ENCODE measurements at regions not wholly inside any gene's neighbourhood (a gene's known extent, or its start where the extent isn't known, plus 50 kb on each side); places are given as distances from the start of the nearest gene placed in this dataset.

DNA sequence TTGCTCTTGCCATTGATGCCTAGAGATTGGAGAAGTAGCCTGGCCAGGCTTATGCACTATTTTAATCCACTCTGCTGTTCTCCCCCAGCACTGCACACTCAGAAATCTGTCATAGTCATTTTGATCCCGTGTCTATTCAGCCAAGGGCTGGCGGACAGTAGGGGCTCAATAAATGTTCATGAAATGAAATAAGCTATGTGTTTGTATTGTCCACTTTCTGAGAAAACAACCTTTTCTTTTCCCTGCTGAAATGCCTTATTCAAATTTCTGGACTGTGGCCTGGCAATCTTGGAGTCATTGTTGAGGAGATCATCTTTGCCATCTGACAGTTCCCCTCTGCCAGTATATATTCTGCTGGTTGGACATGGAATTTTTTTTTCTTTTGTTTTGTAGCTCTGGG is 550.4 kb upstream of the MAP3K7 start:
- no peak for DNase-seq (ENCODE audit: low read depth in 3 of 3)

DNA sequence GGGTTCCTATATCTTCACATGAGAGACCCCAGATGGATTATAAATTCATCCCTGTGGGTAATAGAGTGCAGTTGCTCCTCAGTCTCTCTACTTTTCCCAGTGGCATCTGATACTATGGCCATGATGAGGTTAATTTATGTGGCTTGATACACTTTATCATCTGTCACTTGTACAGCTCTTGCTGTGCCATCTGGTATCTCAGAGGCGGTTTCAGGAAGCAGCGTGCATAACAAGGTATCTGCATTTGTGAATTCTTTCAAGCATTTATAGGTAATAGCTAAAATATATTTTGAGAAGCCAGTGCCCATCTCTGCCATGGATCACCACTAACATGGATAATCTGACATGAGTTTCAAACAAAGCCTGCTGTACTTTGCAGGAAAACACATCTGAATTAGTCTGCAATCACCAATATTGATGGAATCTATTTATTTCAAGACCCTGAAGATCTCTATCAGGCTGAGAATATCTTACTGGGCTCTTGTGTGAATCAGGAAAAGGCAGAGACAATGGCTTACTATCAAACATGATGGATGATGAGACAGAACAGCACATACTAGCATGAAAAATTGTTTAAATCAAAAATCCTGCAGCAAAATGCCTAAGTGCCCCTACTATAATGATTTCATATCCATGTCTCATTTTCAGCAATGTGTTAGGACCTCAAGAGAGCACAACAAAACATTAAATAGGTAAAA is 548.7 kb upstream of the MAP3K7 start:
- DNase-seq (ENCODE audit: low read depth in 3 of 3), result no peak

DNA sequence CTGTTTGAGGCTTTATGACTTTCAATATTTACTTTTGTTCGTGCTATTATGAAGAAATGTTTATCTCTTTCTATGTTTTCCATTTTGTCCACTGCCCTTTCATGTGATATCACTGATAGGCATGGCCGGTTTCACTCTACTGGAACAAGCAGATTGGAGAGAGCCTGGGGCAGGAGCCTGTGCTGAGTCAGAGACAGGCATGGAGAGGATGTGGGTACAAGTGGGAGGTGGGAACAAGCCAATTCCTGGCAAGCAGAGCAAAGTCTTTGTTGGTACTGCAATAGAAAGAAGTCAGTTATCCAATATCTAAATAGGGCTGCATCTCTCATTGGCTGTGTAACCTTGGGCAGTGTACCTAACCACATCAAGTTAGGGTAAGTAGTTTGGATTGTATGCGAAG is 545.6 kb upstream of the MAP3K7 start:
- no peak for DNase-seq (ENCODE audit: low read depth in 3 of 3)

DNA sequence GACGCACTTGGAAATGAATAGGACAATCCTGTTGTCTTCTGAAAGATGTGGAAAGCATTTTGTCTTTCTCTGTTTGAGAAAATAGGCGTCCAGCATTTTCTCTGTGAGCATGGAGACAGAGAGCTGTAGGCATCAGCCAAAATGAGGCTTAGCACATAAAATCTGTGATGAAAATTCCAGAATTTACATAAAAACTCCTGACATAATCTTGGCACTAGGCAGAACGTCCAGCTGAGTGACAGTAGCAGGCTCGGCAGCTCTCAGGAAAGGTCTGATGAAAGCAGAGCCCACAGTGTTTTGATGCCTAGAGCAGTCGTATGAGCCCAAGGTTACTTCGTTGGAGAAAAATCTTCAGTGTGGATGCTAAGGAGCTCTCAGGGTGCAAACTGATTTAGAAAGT is 543.3 kb upstream of the MAP3K7 start:
- no peak for DNase-seq (ENCODE audit: low read depth in 3 of 3)

DNA sequence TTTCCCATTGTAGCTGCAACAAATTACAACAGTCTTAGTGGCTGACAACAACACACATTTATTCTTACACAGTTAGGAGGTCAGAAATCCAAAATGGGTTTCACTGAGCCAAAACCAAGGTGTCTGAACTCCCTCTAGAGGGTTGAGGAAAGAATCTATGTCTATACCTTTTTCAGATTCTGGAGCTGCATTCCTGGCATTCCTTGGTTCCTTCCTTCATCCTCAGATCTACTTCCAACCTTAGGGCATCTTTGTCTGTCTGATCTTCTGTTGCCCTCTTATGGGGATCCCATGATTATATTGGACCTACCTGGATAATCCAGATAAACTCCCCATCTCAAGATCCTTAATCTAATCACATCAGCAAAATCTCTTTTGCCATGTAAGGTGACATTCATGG is 540.9 kb upstream of the MAP3K7 start:
- DNase-seq (ENCODE audit: low read depth in 3 of 3), result no peak

DNA sequence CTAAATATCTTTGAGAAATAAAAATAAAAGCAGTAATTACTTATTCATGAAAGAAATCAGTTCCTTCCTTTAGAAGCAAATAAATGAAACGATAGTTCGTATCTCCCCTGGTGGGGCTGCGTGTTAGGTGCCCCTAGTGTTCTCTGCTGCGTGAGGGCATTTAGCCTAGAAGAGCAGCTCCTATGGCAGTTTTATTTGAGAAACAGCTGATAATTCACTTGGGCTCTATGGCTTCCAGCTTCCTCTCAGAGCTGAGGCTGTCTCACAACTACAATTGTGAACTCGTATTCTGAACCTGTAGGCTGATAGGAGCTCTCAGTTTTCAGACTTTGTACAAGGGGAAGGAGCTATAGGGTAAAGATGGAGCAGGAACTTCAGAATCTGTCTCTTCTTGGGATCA is 540.0 kb upstream of the MAP3K7 start:
- DNase-seq (ENCODE audit: low read depth in 3 of 3), result no peak

DNA sequence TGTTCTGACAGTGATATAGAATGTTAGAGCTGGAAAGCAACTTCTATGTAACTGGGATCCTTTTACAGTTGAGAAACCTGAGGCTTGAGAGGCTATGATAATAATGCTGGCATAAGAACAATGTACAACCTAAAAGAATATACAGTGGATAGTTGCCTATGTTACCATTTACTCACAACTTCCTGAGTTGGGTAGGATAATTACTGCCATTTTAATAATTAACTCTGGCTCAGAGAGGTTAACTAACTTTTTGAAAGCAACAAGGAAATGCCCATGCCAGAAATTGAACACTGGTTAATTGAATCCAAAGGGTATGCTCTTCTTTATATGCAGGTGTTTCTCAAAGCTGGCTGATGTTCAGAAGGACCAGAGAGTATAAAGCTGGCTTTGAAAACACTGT is 530.7 kb upstream of the MAP3K7 start:
- DNase-seq (ENCODE audit: low read depth in 3 of 3), result no peak

DNA sequence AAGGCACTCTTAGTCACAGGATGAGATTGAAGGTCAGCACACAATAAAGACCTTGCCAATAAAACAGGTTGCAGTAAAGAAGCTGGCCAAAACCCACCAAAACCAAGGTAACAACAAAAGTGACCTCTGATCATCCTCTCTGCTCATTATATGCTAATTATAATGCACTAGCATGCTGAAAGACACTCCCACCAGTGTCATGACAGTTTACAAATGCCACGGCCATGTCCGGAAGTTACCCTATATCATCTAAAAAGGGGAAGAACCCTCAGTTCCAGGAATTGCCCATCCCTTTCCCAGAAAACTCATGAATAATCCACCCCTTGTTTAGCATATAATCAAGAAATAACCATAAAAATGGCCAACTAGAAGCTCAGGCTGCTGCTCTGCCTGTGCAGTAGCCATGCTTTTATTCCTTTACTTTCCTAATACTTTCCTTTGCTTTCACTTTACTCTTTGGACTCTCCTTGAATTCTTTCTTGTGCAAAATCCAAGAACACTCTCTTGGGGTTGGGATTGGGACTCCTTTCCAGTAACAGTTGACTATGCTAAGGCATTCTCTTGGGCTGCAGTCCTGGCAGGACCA is 527.3 kb upstream of the MAP3K7 start:
- no peak for DNase-seq (ENCODE audit: low read depth in 3 of 3)

DNA sequence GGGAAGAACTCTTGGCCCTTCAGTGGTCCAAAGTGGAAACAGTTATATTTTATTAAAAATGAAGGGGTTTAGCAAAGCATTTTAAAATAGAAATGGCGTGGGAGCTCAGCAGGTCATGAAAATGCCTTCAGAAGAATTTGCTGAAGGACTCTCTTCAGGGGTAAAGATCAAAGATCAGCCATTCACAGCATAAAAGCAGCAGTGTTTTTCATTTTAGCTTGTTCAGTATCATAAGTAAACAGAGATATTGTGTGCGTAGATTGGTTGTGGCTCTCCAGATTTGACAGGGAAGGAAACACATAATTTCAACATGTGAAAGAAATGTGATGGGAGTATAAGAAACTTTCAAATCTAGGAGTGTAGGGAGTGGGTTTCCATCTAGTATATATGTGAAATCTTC is 519.2 kb upstream of the MAP3K7 start:
- no peak for DNase-seq (ENCODE audit: low read depth in 3 of 3)

DNA sequence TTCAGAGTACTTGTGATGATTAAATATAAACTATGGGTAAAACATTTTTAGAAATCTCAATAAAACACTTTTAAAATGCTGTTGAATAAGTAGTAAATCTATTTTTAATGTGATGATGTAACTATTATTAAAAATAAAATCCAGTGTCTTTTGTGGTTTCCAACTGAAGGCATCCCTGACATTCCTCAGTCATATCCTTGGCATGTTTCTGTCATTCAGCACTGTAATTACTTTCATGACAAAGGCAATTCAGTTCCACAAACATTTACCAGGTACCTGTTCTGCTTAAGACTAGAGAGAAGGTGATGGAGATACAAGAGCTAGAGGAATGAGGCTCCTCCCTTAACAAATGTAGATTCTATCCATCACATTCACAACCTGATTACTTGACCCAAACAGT is 518.7 kb upstream of the MAP3K7 start:
- DNase-seq (ENCODE audit: low read depth in 3 of 3), result no peak

DNA sequence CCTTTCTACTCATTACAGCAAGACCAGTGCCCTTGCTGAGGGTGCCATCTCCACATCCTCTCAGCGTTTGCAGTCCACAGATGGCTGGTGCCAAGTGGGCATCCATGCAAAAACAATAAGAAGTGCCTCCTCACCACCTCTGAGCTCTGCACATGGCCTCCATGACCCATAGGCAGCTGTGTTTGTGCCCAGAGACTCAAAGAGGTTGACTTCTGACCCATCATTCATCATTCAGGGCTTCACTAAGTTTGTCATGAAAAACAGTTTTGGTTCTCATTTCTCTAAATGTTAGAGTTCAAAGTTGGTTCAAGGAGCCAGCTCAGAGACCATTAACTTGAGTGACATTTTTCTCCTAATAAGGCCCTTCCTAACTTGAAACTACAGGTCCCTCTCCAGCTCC is 512.6 kb upstream of the MAP3K7 start:
- DNase-seq (ENCODE audit: low read depth in 3 of 3), result no peak

DNA sequence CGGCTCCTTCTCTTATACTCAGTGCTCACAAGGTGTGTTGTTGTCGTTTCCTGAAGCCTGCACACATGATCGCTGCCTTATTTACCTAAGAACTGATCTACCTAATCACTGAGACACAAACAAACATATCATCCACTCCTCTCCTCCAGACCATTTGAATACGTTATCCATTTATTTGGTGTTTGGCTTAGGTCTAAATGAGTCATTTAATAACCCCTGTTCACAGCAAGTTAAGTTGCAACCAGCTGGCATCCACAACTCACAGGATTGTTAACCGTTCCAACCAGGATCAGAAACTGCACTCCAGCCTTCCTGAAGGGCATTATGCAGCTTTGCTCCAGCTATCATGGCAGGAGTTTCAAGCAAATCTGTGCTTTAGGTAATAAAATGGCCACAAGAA is 511.1 kb upstream of the MAP3K7 start:
- no peak for DNase-seq (ENCODE audit: low read depth in 3 of 3)

DNA sequence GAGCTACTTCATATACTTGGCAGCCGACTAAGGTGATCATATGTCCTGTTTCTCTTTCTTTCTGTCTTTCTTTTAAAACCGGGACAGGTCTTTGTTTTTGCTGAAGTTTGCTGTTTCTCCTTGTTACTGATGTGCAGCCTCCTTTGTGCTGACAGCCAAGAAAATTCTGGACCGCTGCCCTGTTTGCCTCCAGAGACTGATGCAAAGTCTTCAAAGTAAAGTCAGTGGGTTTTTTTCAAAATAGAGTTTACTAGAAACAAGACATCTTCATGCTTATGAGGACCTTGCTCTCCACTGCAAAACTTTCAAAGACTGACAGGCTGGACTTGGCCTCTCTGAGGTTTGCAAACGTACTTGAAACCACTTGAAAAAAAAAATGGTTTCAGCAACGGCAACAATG is 510.5 kb upstream of the MAP3K7 start:
- no peak for DNase-seq (ENCODE audit: low read depth in 3 of 3)

DNA sequence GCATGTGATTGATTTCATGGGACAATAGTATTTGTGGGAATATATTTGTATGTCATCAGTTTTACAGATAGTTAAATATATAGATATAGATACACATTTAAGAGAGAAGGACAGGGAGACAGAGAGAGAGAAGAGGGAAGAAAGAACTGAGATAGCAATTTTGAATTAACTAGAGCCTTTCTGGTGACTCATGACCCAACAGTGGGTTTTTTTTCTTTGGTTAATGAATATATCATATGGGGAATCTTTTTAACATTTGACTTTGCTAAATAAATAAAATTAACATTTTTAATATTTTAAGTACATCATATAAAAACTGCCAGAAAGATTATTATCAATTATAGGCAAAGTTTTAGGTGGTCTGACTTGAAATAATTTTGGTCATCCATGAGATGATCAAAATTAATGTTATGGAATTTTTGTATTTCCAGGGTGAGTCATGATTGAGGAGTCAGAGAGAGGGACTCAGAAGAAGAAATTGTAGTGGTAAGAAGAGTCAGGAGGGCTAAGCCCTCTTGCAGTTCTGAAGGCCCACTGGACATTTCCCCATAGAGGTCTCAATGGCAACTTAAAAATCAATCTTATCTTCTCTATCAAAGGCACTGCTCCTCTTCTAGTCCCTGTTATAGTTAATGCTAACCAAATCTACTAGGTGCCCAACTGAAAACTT is 508.1 kb upstream of the MAP3K7 start:
- no peak for DNase-seq (ENCODE audit: low read depth in 3 of 3)

DNA sequence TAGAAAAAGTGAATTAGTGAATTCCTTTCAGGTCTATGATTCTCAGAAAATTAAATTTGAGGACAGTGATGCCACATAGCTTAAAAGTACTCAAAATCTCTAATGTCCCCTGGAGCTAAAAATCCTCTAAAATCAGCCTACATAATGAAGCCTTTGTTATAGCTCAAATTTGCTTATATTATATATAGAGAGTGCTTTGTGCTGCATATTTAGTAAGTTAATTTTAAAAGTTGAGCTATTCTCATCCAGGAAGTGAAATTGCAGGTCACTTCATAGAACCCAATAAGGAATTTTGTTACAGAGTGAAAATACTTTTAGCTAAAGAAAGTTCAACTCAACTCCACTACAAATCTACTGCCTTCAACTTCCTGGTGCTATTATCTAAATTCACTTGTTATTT is 507.5 kb upstream of the MAP3K7 start:
- no peak for DNase-seq (ENCODE audit: low read depth in 3 of 3)

DNA sequence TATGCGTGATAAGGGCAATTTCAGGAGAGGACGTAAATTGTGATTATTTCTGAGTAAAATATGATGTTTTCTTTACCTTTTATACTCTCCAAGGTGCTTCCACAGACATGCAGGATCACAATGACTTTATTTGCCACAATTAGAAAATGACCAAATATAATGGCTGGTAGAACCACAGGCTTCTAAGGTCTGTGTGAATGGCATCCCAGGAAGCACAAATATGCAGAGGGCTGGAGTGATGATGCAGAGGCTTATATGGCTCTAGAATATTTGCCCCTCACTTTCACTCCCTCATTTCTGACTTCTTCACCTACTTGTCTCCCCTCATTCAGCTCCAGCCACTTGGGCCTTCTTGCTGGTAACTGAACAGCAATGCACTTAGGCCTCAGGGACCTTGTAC is 502.1 kb upstream of the MAP3K7 start:
- no peak for DNase-seq (ENCODE audit: low read depth in 3 of 3)

DNA sequence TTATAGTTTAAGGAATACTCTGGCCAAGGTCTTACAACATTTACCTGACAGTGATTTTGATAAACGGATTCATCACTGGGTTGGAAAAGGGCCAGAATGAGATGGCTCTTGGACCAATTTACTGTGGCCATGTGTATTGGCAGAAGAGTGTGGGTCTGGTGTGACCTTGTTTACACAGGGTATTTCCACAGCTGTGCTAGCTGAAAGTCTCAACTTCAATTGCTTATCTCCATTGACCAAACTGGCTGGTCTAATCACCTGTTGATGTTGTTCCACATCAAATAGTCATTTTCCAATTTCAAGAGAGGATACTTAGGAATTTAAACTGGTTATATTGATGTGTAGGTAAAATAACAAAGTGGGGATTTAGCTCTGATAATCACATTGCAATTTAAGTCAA is 501.6 kb upstream of the MAP3K7 start:
- no peak for DNase-seq (ENCODE audit: low read depth in 3 of 3)

DNA sequence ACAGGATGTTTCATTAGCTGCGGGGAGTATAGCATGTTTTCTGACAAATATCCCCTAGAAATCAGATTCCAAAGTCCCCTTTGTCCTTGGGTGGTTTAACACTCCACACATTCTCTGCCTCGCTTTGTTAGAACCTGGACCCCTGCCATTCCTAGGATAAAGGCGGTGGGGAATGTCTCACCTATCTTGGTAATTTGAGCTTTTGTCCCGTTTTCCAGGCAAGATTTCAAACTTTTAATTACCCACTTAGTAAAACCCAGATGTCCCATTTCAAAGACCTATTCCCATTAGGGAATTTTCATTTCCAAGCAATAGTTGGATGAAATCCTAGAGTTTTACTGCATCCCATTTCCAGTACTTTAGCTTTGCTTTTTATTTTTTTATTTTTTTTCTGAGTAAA is 501.0 kb upstream of the MAP3K7 start:
- no peak for DNase-seq (ENCODE audit: low read depth in 3 of 3)

DNA sequence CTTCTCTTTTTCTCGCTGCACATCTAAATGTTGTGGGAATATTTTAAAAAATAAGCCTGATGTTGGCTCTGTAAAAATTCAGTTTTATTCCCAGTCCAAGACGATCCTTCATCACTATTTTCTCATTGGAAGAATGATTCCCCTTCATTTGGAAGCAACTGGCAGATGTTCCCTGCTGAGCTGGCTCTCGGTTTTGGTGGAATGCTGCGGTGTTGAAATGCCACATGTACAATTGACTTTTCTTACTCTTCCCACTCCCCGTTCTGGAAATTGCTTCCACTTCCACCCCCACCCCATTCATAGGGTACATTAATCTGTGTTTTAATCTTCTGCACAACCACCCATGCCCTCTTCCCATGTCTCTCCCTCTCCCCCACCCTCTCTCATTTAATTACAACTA is 496.3 kb upstream of the MAP3K7 start:
- no peak for DNase-seq (ENCODE audit: low read depth in 3 of 3)

DNA sequence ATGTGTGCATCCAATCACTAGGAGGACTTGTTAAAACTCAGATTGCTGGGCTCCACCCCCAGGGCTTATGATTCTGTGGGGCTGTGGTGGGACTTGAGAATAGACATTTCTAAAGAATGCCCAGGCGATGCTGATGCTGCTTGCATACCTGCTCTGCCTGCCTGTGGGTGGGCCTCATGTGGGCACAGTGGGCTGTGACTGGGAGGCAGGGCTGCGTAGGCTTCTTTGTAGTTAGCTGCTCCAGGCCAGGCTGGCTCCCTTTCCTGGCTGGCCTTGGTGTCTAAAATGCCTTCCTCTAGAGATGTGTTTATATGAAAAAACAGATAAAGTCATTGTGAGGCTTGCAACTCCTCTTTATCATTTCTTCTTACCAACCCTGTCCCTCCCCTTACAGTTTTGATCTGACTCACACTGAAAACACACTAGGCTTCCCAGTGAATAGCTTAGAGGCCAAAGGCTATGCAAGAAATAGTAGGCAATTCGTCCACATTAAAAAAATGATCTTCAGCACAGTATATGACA is 495.5 kb upstream of the MAP3K7 start:
- no peak for DNase-seq (ENCODE audit: low read depth in 3 of 3)

DNA sequence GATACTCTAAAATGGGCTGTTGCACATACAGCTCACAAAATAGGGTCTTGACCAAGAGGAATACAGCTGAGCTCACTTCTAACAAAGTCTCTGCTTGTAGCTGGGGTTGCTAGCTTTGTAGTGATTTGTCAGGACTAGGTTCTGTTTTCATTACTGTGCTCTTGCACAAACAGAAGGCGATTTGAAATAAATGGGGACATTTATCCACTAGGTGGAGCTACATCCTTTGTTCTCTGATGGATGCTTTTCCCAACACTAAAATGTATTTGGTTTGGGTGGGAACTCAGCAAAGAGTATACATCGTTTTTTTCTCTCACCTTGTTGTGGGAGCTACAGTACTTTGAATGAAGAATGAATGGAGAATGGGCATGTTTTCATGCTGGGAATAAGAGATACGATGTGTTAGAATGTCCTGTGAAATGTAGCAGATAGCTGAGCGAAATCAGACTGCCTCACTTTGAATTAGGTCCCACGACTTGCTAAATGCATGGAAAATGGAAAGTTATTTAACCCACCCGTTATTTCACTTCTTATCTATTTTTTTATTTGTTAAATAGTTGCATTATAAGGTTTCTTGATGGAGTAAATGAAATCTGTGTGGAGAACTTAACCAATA is 494.7 kb upstream of the MAP3K7 start:
- DNase-seq (ENCODE audit: low read depth in 3 of 3), result no peak

DNA sequence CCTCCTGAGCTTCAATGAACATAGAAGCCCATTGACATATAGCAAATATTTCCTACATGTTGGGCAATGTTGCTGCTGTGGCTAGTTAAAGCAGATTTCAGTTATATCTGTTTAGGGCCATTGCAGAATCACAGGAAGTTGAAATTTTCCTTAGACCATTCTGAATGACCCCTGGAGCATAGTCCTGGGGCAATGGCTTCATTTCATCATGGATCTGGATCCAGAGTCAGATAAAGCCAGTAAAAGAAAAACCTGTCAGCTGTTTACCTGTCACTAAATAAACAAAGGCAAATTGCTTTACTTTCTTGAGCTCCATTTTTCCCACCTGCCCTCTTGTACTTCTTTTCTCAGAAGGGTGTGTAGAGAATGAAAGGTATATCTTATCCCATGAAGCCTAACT is 494.0 kb upstream of the MAP3K7 start:
- no peak for DNase-seq (ENCODE audit: low read depth in 3 of 3)

DNA sequence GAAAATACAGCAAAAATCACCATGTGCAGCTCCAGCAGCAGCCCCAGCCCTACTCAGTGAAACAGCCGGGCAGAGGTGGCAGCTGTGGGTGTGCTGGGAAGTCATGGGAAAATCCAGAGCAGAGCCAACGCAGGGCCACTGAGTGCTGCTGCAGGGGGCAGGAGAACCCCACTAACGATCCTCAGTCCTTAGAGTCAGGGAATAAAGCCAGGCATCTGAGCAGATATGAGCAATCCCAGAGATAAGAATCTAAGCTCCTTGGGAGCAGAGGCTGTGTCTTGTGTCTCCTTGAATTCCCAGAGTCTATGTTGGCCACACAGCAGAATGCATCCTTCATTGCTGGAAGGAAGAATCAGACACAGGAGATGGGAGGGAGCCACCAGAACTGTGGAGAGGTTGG is 493.1 kb upstream of the MAP3K7 start:
- DNase-seq (ENCODE audit: low read depth in 3 of 3), result no peak
